ENCODE measurements at regions not wholly inside any gene's neighbourhood (a gene's known extent, or its start where the extent isn't known, plus 50 kb on each side); places are given as distances from the start of the nearest gene placed in this dataset.
"Not testable (repeated sequence)": the region's sequence is repeated elsewhere in the genome, so short reads cannot be mapped to it uniquely, and the experiment has no call there.

DNA sequence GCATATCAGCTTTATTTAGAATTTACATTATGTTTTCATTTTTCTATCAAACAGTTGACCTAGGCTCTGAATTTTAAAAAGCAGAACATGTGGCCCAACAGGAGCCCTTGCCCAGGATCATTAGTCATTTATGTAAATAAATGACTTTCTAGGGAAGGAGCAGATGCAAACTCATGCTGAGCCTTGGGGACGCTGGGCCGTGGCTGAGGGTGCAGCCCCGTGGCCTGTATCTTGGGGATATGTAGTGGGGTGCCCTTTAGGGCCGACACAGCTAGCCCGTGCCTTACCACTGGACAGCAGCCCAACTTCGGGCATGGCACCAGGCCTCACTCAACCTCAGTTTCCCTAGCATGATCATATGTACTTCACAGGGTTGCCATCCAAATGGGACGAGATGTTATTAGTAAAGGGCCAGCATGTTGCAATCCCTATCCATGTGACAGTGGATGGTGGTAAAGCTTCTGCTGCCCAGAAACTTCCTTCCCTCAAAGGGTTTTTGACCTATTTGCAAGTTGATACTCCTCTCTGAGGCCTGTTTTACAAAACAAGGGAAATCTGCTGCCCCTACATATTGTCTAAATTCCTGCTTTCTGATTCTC, 357.9 kb downstream of the ANAPC1 start:
- H3K79me2 ChIP-seq (ENCODE audit: control insufficient read depth, insufficient read depth, low read length); H3K27ac ChIP-seq (ENCODE audit: low read length in 2 of 2); CTCF ChIA-PET; H3K9ac ChIP-seq (ENCODE audit: low read length); H4K20me1 ChIP-seq (ENCODE audit: control insufficient read depth, insufficient read depth, low read length, poor library complexity, severe bottlenecking); H3K36me3 ChIP-seq (replicated peaks in 1 of 2; ENCODE audit: control extremely low read depth in 1 of 2, control insufficient read depth in 1 of 2, extremely low read depth in 1 of 2, insufficient read depth in 2 of 2, low read length in 1 of 2); H3K4me3 ChIP-seq (ENCODE audit: control extremely low read depth in 1 of 5, extremely low read depth in 1 of 5, insufficient read depth in 1 of 5, low read depth in 2 of 5, low read length in 4 of 5); H3K27ac Mint-ChIP-seq; H3K27me3 ChIP-seq (replicated peaks in 1 of 4; ENCODE audit: control extremely low read depth in 1 of 4, control insufficient read depth in 3 of 4, insufficient read depth in 4 of 4, low read length in 3 of 4); H3K27me3 Mint-ChIP-seq; H3K9me3 ChIP-seq (ENCODE audit: control extremely low read depth in 1 of 3, control insufficient read depth in 2 of 3, insufficient read depth in 1 of 3, low read length in 2 of 3); H2AFZ ChIP-seq (ENCODE audit: insufficient read depth, low read depth, low read length, poor library complexity, severe bottlenecking); H3K4me1 ChIP-seq (ENCODE audit: control insufficient read depth in 2 of 2, insufficient read depth in 2 of 2, low read length in 2 of 2); H3K4me2 ChIP-seq (replicated peaks; ENCODE audit: low read depth, low read length, poor library complexity, severe bottlenecking); DNase-seq; intact Hi-C loops (cut with micrococcal nuclease); ATAC-seq (ENCODE audit: low read depth); H3K9me3 Mint-ChIP-seq (ENCODE audit: insufficient read depth); POLR2A ChIA-PET; H3K4me3 Mint-ChIP-seq; H3K4me1 Mint-ChIP-seq: not testable (repeated sequence)
- no CpG with 5 or more reads among the region's 7 CpGs for WGBS (ENCODE audit: insufficient coverage)

DNA sequence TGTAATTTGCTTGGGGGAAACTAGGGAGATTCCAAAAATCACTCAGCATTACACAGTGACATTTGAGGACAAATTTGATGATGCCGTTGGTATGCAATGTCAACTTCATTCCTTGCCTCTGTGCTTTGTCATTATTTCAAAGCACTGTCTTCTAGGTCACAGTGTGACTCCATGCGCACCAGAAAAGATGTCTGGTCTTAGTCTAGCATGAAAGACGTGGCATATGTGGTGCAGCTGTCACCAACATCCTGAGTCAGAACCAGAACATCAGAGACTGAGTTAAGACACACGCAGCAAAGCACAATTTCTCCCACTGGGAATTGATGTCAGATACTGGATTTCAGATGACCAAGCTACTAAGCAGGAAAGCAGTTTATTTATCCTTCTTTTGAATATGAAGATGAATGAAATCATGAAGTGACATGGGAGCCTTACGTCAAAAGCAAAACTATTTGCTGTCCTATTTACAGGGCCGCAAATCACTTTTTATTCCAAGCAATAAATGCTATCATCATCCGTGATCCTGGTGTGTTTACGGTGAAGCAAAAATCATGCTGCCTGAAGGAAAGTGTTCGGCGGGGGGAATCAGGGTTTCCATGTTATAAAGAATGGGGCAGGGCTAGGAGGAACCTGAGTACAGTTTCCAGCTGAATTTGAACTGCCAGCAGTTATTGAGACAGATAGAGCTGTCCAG, 356.1 kb downstream of the ANAPC1 start:
- intact Hi-C loops (cut with micrococcal nuclease); ATAC-seq (ENCODE audit: low read depth): not testable (repeated sequence)

GRCh38 chr2:111529022-111529421, 355.0 kb downstream of the ANAPC1 start:
- DNase-seq; H2AFZ ChIP-seq (ENCODE audit: insufficient read depth, low read depth, low read length, poor library complexity, severe bottlenecking); H3K27me3 ChIP-seq (replicated peaks in 1 of 4; ENCODE audit: control extremely low read depth in 1 of 4, control insufficient read depth in 3 of 4, insufficient read depth in 4 of 4, low read length in 3 of 4); H3K9me3 ChIP-seq (ENCODE audit: control extremely low read depth in 1 of 3, control insufficient read depth in 2 of 3, insufficient read depth in 1 of 3, low read length in 2 of 3); POLR2A ChIA-PET; H3K9me3 Mint-ChIP-seq (ENCODE audit: insufficient read depth); H3K4me2 ChIP-seq (replicated peaks; ENCODE audit: low read depth, low read length, poor library complexity, severe bottlenecking); H3K79me2 ChIP-seq (ENCODE audit: control insufficient read depth, insufficient read depth, low read length); H4K20me1 ChIP-seq (ENCODE audit: control insufficient read depth, insufficient read depth, low read length, poor library complexity, severe bottlenecking); H3K27ac ChIP-seq (ENCODE audit: low read length in 2 of 2); H3K4me1 Mint-ChIP-seq; ATAC-seq (ENCODE audit: low read depth); CTCF ChIA-PET; H3K4me1 ChIP-seq (ENCODE audit: control insufficient read depth in 2 of 2, insufficient read depth in 2 of 2, low read length in 2 of 2); H3K36me3 ChIP-seq (replicated peaks in 1 of 2; ENCODE audit: control extremely low read depth in 1 of 2, control insufficient read depth in 1 of 2, extremely low read depth in 1 of 2, insufficient read depth in 2 of 2, low read length in 1 of 2); H3K9ac ChIP-seq (ENCODE audit: low read length); H3K27me3 Mint-ChIP-seq; H3K4me3 ChIP-seq (ENCODE audit: control extremely low read depth in 1 of 5, extremely low read depth in 1 of 5, insufficient read depth in 1 of 5, low read depth in 2 of 5, low read length in 4 of 5); H3K4me3 Mint-ChIP-seq; H3K27ac Mint-ChIP-seq; intact Hi-C loops (cut with micrococcal nuclease): not testable (repeated sequence)
- no CpG with 5 or more reads among the region's 4 CpGs for WGBS (ENCODE audit: insufficient coverage)

More for the DNA sequence above, 356.1 kb downstream of the ANAPC1 start:
- H3K27ac ChIP-seq (ENCODE audit: low read length in 2 of 2); H3K9me3 ChIP-seq (ENCODE audit: control extremely low read depth in 1 of 3, control insufficient read depth in 2 of 3, insufficient read depth in 1 of 3, low read length in 2 of 3); CTCF ChIA-PET; H3K4me3 Mint-ChIP-seq; H3K9me3 Mint-ChIP-seq (ENCODE audit: insufficient read depth); H3K4me2 ChIP-seq (replicated peaks; ENCODE audit: low read depth, low read length, poor library complexity, severe bottlenecking); H2AFZ ChIP-seq (ENCODE audit: insufficient read depth, low read depth, low read length, poor library complexity, severe bottlenecking); H3K27me3 ChIP-seq (replicated peaks in 1 of 4; ENCODE audit: control extremely low read depth in 1 of 4, control insufficient read depth in 3 of 4, insufficient read depth in 4 of 4, low read length in 3 of 4); H3K4me1 ChIP-seq (ENCODE audit: control insufficient read depth in 2 of 2, insufficient read depth in 2 of 2, low read length in 2 of 2); POLR2A ChIA-PET; H3K36me3 ChIP-seq (replicated peaks in 1 of 2; ENCODE audit: control extremely low read depth in 1 of 2, control insufficient read depth in 1 of 2, extremely low read depth in 1 of 2, insufficient read depth in 2 of 2, low read length in 1 of 2); H4K20me1 ChIP-seq (ENCODE audit: control insufficient read depth, insufficient read depth, low read length, poor library complexity, severe bottlenecking); H3K27me3 Mint-ChIP-seq; H3K79me2 ChIP-seq (ENCODE audit: control insufficient read depth, insufficient read depth, low read length); H3K4me3 ChIP-seq (ENCODE audit: control extremely low read depth in 1 of 5, extremely low read depth in 1 of 5, insufficient read depth in 1 of 5, low read depth in 2 of 5, low read length in 4 of 5); DNase-seq; H3K27ac Mint-ChIP-seq; H3K9ac ChIP-seq (ENCODE audit: low read length); H3K4me1 Mint-ChIP-seq: not testable (repeated sequence)
- WGBS (ENCODE audit: insufficient coverage), result 80% methylated on average over 2 of the region's 10 CpGs

DNA sequence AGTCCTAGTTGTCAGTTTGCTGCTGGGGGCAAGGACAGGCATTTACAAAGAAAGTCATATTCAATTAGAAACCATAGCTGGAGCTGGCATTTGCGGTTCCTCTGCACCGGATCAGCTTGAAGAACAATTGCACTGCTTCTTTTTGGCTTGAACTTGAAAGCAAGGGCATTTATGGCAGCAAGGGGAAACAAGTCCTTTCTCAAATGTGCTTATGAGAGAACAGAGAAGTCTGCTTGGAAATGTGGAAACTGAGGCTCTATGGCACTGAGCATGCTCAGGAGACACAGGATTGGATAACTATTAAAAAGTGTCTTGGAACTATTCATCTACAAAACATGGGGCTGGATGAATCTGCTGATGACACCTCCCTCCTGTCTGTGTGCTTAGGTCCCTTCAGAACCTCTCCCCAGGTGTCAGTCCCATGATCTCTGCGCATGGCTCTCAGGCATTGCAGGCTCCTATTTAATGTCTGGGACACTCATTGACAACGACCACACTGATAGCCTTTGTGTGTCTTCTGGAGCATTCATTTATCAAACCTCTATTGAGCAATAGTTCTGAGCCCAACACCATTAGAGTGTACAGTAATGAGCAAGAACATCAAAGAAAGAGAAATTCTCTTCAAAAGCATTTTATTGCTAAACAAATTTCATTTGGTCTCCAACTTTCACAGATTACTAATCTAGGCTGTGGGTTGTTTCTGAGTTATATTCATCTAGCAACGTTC, 353.6 kb downstream of the ANAPC1 start:
- H3K27me3 Mint-ChIP-seq; H3K4me3 ChIP-seq (ENCODE audit: control extremely low read depth in 1 of 5, extremely low read depth in 1 of 5, insufficient read depth in 1 of 5, low read depth in 2 of 5, low read length in 4 of 5); H3K4me1 ChIP-seq (ENCODE audit: control insufficient read depth in 2 of 2, insufficient read depth in 2 of 2, low read length in 2 of 2); H2AFZ ChIP-seq (ENCODE audit: insufficient read depth, low read depth, low read length, poor library complexity, severe bottlenecking); H3K4me3 Mint-ChIP-seq; POLR2A ChIA-PET; H3K27me3 ChIP-seq (replicated peaks in 1 of 4; ENCODE audit: control extremely low read depth in 1 of 4, control insufficient read depth in 3 of 4, insufficient read depth in 4 of 4, low read length in 3 of 4); H3K9me3 ChIP-seq (ENCODE audit: control extremely low read depth in 1 of 3, control insufficient read depth in 2 of 3, insufficient read depth in 1 of 3, low read length in 2 of 3); H3K4me2 ChIP-seq (replicated peaks; ENCODE audit: low read depth, low read length, poor library complexity, severe bottlenecking); CTCF ChIA-PET; DNase-seq; H3K27ac ChIP-seq (ENCODE audit: low read length in 2 of 2); H3K79me2 ChIP-seq (ENCODE audit: control insufficient read depth, insufficient read depth, low read length); ATAC-seq (ENCODE audit: low read depth); H3K9me3 Mint-ChIP-seq (ENCODE audit: insufficient read depth); H3K36me3 ChIP-seq (replicated peaks in 1 of 2; ENCODE audit: control extremely low read depth in 1 of 2, control insufficient read depth in 1 of 2, extremely low read depth in 1 of 2, insufficient read depth in 2 of 2, low read length in 1 of 2); H4K20me1 ChIP-seq (ENCODE audit: control insufficient read depth, insufficient read depth, low read length, poor library complexity, severe bottlenecking); H3K9ac ChIP-seq (ENCODE audit: low read length); H3K27ac Mint-ChIP-seq; intact Hi-C loops (cut with micrococcal nuclease): not testable (repeated sequence)
- no CpG with 5 or more reads among the region's 5 CpGs for WGBS (ENCODE audit: insufficient coverage)
- H3K4me1 Mint-ChIP-seq, result peaks cover 13% of the 10 kb centered on the region
